NT2/D1 (cell line): ENCODE measurements at regions not wholly inside any gene's neighbourhood (a gene's known extent, or its start where the extent isn't known, plus 50 kb on each side); places are given as distances from the start of the nearest gene placed in this dataset.

Experiments used
- YY1 ChIP-seq: IDR thresholded peaks from 2 replicates; pipeline ENCODE4 v1.6.1; 2011; ENCODE audit not compliant: insufficient read length, insufficient read depth
- ZNF274 ChIP-seq: IDR thresholded peaks from 2 replicates; pipeline ENCODE4 v1.6.1; 2011; ENCODE audit warnings: mild to moderate bottlenecking, low read depth, low read length

DNA sequence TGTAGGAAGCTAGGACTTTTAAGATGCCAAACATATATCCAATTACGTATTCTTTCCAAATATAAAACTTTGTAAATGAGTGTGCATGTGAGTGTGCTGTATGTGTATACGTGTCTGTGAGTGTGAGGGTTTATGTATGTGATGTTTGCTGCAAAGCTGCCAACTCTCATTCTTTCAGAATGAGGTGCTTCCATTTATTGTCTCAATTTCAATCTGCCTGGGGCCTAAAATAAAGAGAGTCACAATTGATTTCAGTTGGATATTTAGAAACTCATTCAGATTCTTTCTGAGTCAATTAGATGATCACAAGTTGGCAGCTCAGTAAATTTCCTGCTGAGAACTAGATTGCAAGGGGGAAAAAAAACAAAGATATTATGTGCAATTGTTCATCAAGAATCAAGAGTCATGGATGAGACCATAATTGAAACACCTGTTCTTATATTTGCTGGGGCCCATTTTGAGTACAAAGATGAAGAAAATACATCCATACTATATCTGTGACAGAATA, 621.2 kb upstream of the ACVR2A start:
- TF ChIP-seq YY1 (no peak), ZNF274 (no peak)
